Activated T-helper 1 cell treated with anti-CD3 and anti-CD28 coated beads, Interleukin-2, amount 50 U/mL, for 16 hours (primary cell): ENCODE measurements at regions not wholly inside any gene's neighbourhood (a gene's known extent, or its start where the extent isn't known, plus 50 kb on each side); places are given as distances from the start of the nearest gene placed in this dataset.

ENCODE experiments used
- DNase-seq, 2 donors: peaks; one replicate each; pipeline ENCODE4 v3.0.0-alpha.2; 2020; ENCODE audit warnings: low read depth in 1 of 2, low spot score in 1 of 2

GRCh38 chr10:83037653-83038052 is 1101.7 kb upstream of the GHITM start:
- no peak for DNase-seq

DNA sequence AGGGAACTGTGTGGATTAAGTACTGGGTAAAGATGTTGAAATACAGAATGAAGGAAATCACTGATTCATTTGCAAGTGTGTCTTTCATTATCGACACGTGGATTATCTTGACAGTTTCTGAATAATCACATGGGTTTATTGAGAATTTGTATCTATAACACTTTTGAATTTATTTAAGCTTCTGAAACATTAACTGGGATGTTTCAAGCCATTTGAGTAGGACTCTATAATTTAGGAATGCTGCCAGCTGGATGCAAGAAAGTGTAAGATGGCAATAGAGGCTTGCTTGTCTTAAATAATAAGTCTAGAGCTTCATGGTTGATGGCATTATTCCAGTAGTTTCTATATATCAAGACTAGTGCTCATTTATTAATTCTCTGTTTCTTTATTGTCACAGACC is 1100.7 kb upstream of the GHITM start:
- DNase-seq = no peak

DNA sequence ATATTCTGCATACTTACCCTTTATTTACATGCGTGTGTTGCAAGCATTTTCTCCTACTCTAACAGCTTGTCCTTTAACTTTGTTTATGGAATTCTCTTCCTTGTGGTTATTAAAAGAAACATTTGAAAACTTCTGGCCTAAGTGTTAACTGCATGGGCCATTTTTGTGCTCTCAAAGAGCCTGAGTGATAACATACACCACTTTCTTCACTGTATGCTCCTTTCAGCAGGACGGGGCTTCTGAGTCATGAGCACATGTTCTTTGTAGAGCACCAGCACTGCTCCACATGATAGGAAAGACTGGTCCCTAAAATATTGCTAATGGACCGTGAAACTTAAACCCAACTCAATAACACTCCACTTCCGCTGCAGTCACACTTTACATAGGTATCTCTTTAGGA is 1093.6 kb upstream of the GHITM start:
- DNase-seq = no peak

- no peak for DNase-seq
Observed at GRCh38 chr10:83050815-83051214, 1088.5 kb upstream of the GHITM start.

DNA sequence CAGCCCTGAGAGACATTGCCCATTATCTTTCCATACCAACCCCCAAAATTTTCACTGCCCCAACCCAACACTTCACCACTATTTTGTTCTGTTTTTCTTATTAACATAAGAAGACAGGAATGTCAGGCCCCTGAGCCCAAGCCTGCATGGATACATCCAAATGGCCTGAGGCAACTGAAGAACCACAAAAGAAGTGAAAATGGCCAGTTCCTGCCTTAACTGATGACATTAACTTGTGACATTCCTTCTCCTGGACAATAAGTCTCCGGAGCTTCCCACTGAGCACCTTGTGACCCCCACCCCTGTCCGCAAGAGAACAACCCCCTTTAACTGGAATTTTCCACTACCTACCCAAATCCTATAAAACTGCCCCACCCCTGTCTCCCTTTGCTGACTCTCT is 1076.4 kb upstream of the GHITM start:
- DNase-seq = no peak

- no peak for DNase-seq
Observed at GRCh38 chr10:83073472-83073871, 1065.8 kb upstream of the GHITM start.

DNA sequence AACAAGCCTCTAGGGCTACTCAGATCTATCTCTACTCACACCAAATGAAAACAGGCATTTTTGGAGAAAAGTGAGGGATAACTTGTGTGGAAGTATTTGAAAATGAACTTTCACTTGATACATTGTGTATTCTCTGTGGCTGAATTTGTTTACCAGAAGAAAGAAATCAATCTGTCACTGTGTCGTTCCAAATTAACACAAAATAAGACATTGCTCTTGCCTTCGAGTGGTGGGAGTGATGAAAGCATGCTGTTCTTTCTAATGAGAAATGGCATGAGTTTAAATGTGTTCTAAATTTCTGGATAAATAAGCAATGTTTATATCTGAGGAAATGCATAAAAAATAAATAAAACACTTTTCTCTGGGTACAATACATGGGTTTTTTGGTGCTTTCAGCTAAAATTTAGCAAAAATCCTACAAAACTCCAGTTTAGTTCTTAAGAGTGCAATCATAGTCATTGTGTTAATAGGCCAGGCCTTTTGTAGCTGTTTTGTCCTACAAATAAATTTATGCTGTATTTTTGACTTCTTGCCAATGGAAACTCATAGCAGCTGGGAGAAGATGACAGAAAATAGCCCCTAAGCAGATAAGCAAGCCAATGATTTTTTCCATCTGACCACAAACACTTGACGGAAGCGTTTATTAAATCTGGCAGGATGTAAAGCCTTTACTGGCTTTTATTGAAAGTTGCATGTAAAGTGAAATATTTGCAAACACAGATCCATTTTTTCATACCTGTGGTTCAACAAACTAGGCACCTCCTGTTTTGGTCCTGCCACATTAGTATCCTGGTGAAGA is 1064.1 kb upstream of the GHITM start:
- no peak for DNase-seq

- DNase-seq = no peak
Observed at GRCh38 chr10:83075815-83076355, 1063.4 kb upstream of the GHITM start.

- DNase-seq = no peak
Observed at GRCh38 chr10:83076443-83076842, 1062.9 kb upstream of the GHITM start.

DNA sequence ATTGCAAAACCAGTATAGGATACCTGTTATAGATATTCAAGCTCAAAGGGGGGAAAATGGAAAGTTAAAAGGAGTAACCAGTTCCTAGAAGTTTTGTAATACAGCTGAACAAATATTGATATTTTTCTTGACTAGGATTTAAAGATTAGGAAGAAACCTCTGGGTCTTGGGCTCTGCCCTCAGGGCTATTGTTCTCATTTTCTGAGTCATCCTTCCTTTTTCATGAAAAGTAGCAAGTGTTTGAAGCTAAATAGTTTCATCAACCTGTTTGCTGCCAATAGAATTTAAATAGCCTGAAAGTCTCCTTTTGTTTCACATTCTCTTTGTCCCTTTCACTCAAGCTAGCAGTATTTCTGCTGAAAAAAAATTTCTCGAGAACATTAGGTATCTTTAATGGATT is 1061.1 kb upstream of the GHITM start:
- no peak for DNase-seq

GRCh38 chr10:83078645-83079044 is 1060.7 kb upstream of the GHITM start:
- DNase-seq = no peak

DNA sequence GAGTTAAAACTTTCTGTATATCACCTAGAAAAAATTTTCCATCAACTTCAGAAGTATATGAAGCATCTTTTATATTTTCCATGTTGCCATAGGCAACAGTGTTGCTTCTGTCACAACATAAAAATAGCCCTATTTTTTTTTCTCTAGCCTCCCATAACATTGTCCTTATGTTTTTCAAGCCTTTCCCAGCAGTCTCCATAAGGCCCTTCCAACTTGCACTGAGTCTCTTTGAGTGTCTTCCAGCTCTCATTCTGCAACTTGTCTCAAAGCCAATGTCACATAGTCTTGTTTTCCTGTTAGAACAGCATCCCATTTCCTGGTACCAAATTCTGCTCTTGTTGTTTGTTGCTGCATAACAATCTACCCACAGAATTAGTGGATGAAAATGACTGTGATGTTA is 1055.5 kb upstream of the GHITM start:
- no peak for DNase-seq

- DNase-seq = no peak
Observed at GRCh38 chr10:83089335-83089734, 1050.0 kb upstream of the GHITM start.

DNA sequence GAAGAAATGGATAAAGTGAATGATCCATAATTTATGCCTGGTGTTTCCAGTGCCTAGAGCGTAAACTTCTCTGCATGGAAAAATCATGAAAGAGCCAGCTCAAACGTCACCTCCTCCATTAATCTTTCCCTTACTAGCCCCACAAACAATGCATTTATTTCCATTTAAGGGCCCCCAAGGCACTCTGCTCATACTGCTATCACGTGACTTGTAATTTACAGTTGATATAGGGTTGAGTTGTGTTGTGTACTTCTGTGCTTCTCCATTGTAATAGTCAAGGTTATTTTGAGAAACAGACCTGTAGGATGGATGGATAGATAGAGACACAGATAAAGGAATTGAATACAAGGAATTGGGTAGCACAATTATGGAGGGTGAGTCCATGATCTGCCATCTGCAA is 1034.7 kb upstream of the GHITM start:
- no peak for DNase-seq

- DNase-seq = no peak
Observed at GRCh38 chr10:83108565-83109333, 1030.6 kb upstream of the GHITM start.

- DNase-seq = no peak
Observed at GRCh38 chr10:83119346-83119745, 1020.0 kb upstream of the GHITM start.

DNA sequence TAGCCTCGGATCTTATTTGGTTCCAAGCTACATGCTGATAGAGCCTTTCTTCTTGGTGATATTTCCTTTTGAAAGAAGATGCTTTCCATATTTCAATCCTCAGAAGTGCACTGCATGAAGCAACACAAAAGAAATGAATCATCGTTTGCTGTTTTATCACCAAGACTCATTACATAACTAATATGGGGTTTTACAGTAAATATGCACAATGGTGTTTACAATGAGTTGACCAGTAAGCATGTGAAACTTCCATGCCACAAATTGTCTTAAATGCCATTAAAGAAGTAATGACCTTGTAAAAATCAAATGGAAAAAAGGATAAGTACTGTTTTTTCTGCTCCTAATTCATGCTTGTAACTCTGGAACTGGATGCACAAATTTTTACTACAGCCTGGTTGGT is 1017.0 kb upstream of the GHITM start:
- DNase-seq = no peak

GRCh38 chr10:83127942-83128575 is 1011.2 kb upstream of the GHITM start:
- DNase-seq = no peak

DNA sequence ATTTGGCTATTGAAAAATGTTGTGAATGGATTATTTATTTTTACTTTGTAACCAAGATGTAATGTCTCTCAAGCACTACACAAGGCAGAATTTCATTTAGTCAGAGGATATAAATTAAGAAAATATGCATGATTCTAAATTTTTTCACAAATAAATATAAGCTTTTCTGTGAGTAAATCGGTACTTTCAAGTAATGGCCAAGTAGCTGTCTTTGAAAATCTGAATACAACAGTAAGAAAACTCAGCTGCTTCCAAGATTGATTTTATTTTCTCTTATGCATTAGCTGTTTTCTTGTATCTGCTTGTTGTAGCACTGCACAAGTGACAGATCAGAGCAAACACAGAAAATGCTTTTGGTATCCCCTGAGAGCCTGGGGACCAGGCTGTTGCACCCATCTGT is 998.5 kb upstream of the GHITM start:
- no peak for DNase-seq

DNA sequence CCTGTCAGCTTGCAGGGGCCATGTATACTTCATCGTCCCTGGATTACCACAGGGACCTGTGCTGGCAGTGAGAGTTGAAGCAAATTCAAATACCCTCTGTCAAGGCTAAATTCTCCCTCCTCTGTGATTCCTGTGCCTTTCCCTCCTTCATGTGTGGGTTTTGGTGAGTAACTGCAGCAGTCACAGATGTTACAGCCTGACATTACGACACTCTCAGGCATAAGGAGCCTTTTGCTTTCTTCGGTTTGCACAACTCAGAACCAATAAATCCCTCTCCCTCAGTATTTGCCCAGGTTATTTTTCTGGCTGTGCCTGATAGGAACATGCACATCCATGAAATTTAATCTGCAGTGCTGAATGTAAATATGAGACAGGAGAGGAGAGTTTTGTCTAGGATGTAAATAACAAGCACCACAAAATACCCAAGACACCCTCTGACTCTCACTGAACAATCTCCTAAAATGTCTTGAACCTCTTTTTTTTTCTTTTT is 997.2 kb upstream of the GHITM start:
- DNase-seq = no peak

DNA sequence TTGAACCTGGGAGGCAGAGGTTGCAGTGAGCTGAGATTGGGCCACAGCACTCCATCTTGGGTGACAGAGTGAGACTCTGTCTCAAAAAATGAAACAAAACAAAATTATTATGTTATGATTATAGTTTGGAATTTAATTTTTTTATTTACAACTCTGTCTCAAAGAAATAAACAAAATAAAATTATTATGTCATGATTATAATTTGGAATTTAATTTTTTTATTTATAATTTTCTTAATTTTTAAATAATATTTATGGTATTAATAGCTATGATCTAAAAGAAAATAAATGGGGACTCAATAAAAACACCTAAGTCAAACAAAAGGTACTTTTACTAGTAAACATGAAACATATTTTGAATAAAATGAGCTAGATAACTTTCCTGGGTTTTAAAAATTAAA is 994.8 kb upstream of the GHITM start:
- no peak for DNase-seq

GRCh38 chr10:83153714-83154113 is 985.6 kb upstream of the GHITM start:
- DNase-seq = no peak
